ENCODE measurements at regions not wholly inside any gene's neighbourhood (a gene's known extent, or its start where the extent isn't known, plus 50 kb on each side); places are given as distances from the start of the nearest gene placed in this dataset.
A peak's percentile ranks its signal among the peaks of the same experiment; 100 is the strongest.

DNA sequence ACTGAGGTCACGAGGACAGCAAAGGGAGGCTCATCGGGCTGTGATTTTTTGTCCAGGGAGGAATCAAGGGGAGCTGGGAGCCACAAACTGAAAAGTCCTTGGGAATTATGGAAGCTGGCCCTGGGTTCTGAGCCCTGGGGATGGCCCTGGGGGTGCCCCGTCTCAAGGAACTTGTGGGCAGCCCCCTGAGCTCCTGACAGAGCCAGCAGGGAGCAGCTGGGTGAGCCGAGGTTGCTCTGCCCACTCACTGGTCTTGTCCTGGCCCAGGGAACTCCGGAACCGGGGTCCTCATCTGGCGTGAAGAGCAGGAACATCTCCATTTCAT, 61.3 kb upstream of the HDAC4 start:
- H3K4me3 ChIP-seq (replicated peaks in 1 of 3; ENCODE audit: low read depth in 2 of 3, low read length in 3 of 3) = no peak overlapping the region
- no peak overlapping the region for H3K27ac ChIP-seq (ENCODE audit: low read depth in 1 of 2, low read length in 2 of 2)
- H3K79me2 ChIP-seq (ENCODE audit: insufficient read depth, low read length) = no peaks in the 10 kb centered on the region
- H2AFZ ChIP-seq (ENCODE audit: insufficient read depth, low read depth, low read length, poor library complexity, severe bottlenecking) = no peak overlapping the region
- H3K36me3 ChIP-seq (replicated peaks in 1 of 2; ENCODE audit: control insufficient read depth in 1 of 2, insufficient read depth in 2 of 2, low read length in 2 of 2) = no peaks in the 10 kb centered on the region
- Mint-ChIP-seq H3K4me1 (peaks cover 37% of the 10 kb centered on the region), H3K36me3 (peaks cover 0 to 2% of the 10 kb centered on the region in 2 donors), H3K27ac (peak overlapping the region in 2 of 7 donors; percentile 42 to 75), H3K27me3 (ENCODE audit: low read depth in 3 of 3) (peaks cover 2 to 7% (median 5%) of the 10 kb centered on the region in 3 donors), H3K9me3 (peaks cover 0 to 4% (median 0%) of the 10 kb centered on the region in 7 donors), H3K4me3 (no peak overlapping the region)
- peaks cover 0 to 2% of the 10 kb centered on the region in 2 donors for H3K27me3 ChIP-seq (ENCODE audit: control insufficient read depth in 2 of 2, insufficient read depth in 2 of 2, low read length in 2 of 2)
- no peak overlapping the region for H3K4me2 ChIP-seq (replicated peaks; ENCODE audit: extremely low read depth, low read length, poor library complexity, severe bottlenecking)
- H3K9me3 ChIP-seq (replicated peaks in 1 of 2; ENCODE audit: control insufficient read depth in 1 of 2, insufficient read depth in 1 of 2, low read length in 2 of 2) = no peaks in the 10 kb centered on the region
- 98% methylated on average over 4 of the region's 7 CpGs for WGBS (ENCODE audit: insufficient coverage)
- peaks cover 38 to 39% of the 10 kb centered on the region in 2 donors for H3K4me1 ChIP-seq (ENCODE audit: control insufficient read depth in 1 of 2, insufficient read depth in 2 of 2, low read length in 2 of 2)
- TF ChIP-seq, protein P1, sequence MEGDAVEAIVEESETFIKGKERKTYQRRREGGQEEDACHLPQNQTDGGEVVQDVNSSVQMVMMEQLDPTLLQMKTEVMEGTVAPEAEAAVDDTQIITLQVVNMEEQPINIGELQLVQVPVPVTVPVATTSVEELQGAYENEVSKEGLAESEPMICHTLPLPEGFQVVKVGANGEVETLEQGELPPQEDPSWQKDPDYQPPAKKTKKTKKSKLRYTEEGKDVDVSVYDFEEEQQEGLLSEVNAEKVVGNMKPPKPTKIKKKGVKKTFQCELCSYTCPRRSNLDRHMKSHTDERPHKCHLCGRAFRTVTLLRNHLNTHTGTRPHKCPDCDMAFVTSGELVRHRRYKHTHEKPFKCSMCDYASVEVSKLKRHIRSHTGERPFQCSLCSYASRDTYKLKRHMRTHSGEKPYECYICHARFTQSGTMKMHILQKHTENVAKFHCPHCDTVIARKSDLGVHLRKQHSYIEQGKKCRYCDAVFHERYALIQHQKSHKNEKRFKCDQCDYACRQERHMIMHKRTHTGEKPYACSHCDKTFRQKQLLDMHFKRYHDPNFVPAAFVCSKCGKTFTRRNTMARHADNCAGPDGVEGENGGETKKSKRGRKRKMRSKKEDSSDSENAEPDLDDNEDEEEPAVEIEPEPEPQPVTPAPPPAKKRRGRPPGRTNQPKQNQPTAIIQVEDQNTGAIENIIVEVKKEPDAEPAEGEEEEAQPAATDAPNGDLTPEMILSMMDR (IDR thresholded peaks at IDR 0.05) = no peak
- no peak for DNase-seq
- no peaks in the 10 kb centered on the region for H4K20me1 ChIP-seq (ENCODE audit: insufficient read depth, low read length)
- intact Hi-C loops (cut with micrococcal nuclease) = loop anchor here in 1 of 2 donors (10.0 kb wide), 1 partner anchor 207 kb away; no protein-coding TSS in a partner anchor
- H3K9ac ChIP-seq (ENCODE audit: insufficient read depth, low read length, poor library complexity, severe bottlenecking) = no peak overlapping the region

DNA sequence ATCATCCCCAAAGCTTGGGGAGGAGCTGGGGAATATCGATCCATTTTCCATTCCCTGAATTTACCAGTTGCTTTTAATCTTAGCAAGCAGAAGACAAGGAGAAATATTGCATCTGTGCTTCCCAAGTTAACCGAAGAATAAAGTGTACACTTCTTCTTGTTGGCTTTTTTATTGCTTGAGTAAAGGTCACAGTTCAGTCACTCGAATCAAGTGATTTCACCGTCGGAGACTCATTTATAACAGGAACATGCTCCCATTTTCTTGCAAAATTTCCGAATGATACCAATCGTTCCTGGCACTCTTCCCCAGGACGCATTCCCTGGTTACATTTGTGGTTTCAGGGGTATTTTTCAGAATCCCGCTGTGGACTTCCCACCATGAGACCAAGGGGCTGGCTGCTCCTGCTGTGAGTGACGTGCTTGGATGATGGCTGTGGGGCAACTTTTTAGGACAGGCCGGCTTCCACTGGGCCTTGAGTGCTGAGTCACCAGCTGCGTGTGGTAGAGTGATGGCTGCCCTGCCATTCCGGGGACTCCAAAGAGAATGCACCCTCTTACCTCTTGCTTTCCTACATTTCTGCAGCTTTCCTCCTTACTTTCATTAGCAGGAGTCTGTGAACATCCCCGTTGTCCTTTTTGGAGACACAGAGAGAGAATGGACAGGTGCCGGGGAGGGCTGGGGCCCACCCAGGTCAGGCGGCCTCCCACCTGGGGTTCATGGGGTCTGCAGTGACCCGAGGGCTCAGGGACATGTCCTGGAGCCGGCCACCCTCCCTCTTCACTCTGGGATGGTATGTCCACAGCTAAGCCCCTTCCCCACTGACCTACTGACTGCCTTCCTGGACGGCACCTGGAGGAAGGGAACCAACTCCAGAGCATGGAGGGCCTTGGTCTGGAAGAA, 60.7 kb upstream of the HDAC4 start:
- Histone ChIP-seq H3K9me3 (replicated peaks in 1 of 2; ENCODE audit: control insufficient read depth in 1 of 2, insufficient read depth in 1 of 2, low read length in 2 of 2) (no peaks in the 10 kb centered on the region), H3K36me3 (replicated peaks in 1 of 2; ENCODE audit: control insufficient read depth in 1 of 2, insufficient read depth in 2 of 2, low read length in 2 of 2) (no peaks in the 10 kb centered on the region), H3K4me3 (replicated peaks in 1 of 3; ENCODE audit: low read depth in 2 of 3, low read length in 3 of 3) (no peak overlapping the region), H3K4me1 (ENCODE audit: control insufficient read depth in 1 of 2, insufficient read depth in 2 of 2, low read length in 2 of 2) (peaks cover 36 to 37% of the 10 kb centered on the region in 2 donors), H3K27me3 (ENCODE audit: control insufficient read depth in 2 of 2, insufficient read depth in 2 of 2, low read length in 2 of 2) (peaks cover 0 to 2% of the 10 kb centered on the region in 2 donors), H3K27ac (ENCODE audit: low read depth in 1 of 2, low read length in 2 of 2) (no peak overlapping the region), H2AFZ (ENCODE audit: insufficient read depth, low read depth, low read length, poor library complexity, severe bottlenecking) (no peak overlapping the region), H3K4me2 (replicated peaks; ENCODE audit: extremely low read depth, low read length, poor library complexity, severe bottlenecking) (no peak overlapping the region), H4K20me1 (ENCODE audit: insufficient read depth, low read length) (no peaks in the 10 kb centered on the region), H3K9ac (ENCODE audit: insufficient read depth, low read length, poor library complexity, severe bottlenecking) (no peak overlapping the region), H3K79me2 (ENCODE audit: insufficient read depth, low read length) (no peaks in the 10 kb centered on the region)
- WGBS (ENCODE audit: insufficient coverage) = 96% methylated on average over 12 of the region's 19 CpGs
- H3K4me1 Mint-ChIP-seq = peaks cover 37% of the 10 kb centered on the region
- TF ChIP-seq, protein P1 (IDR thresholded peaks at IDR 0.05) = no peak
- peaks cover 0 to 2% of the 10 kb centered on the region in 2 donors for H3K36me3 Mint-ChIP-seq
- peaks cover 0 to 4% (median 2%) of the 10 kb centered on the region in 7 donors for H3K9me3 Mint-ChIP-seq
- peak overlapping the region in 2 of 7 donors; percentile 42 to 75 for H3K27ac Mint-ChIP-seq
- H3K27me3 Mint-ChIP-seq (ENCODE audit: low read depth in 3 of 3) = peaks cover 3 to 10% (median 8%) of the 10 kb centered on the region in 3 donors
- no peak overlapping the region for H3K4me3 Mint-ChIP-seq
- intact Hi-C loops (cut with micrococcal nuclease) = loop anchor here in 1 of 2 donors (10.0 kb wide), 1 partner anchor 207 kb away; no protein-coding TSS in a partner anchor
- no peak for DNase-seq
